ENCODE measurements at regions not wholly inside any gene's neighbourhood (a gene's known extent, or its start where the extent isn't known, plus 50 kb on each side); places are given as distances from the start of the nearest gene placed in this dataset.

DNA sequence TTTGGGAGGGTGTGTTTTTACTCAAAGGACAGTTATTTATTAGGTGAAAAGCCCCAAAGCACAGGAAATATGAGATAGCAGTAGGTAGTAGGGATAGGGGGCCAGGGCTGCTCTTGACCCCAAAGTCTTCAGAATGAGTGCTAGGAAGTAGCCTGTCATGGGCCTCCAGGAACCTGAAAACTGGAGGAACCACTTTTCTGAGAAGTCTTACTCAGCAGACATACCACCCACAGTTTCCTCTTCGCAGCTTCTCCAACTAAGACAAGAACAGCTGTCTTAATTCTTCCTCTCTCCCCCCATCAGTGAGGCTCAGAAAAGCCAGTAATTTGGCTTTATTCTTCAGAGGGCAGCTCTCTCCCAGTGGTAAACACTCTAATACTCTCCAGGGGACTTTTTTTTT, 84.0 kb upstream of the CTSC start:
- TF ChIP-seq, protein P1, sequence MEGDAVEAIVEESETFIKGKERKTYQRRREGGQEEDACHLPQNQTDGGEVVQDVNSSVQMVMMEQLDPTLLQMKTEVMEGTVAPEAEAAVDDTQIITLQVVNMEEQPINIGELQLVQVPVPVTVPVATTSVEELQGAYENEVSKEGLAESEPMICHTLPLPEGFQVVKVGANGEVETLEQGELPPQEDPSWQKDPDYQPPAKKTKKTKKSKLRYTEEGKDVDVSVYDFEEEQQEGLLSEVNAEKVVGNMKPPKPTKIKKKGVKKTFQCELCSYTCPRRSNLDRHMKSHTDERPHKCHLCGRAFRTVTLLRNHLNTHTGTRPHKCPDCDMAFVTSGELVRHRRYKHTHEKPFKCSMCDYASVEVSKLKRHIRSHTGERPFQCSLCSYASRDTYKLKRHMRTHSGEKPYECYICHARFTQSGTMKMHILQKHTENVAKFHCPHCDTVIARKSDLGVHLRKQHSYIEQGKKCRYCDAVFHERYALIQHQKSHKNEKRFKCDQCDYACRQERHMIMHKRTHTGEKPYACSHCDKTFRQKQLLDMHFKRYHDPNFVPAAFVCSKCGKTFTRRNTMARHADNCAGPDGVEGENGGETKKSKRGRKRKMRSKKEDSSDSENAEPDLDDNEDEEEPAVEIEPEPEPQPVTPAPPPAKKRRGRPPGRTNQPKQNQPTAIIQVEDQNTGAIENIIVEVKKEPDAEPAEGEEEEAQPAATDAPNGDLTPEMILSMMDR (conservative IDR thresholded peaks at IDR 0.05 in 1 of 2, IDR thresholded peaks at IDR 0.05 in 1 of 2; ENCODE audit: extremely low read depth in 1 of 2, insufficient read depth in 1 of 2, low read depth in 1 of 2, low read length in 2 of 2) = no peak
- TF ChIP-seq EZH2 (IDR thresholded peaks at IDR 0.05; ENCODE audit: borderline replicate concordance, low read length) = no peak
